ENCODE measurements at regions not wholly inside any gene's neighbourhood (a gene's known extent, or its start where the extent isn't known, plus 50 kb on each side); places are given as distances from the start of the nearest gene placed in this dataset.
"Not testable (repeated sequence)": the region's sequence is repeated elsewhere in the genome, so short reads cannot be mapped to it uniquely, and the experiment has no call there.

DNA sequence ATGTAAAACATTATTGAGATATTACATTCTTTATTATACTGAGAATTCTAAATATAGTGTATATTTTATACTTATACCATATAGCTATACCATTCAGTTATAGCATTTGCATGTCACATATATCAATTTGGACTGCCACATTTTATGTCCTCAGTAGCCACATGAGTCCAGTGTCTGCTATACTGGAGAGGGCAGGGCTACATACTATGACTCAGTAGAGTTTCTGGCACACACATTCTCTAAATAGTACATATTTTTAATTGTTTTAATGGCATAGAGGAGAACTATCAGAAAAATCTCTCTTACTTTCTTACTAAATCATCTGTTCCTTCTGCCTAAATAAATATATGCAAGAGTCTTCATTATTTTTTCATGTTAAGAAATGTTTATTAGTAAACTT is 55.4 kb upstream of the COL5A2 start:
- H3K4me2 ChIP-seq (ENCODE audit: low read length) = no peak overlapping the region
- no peaks in the 10 kb centered on the region for H4K20me1 ChIP-seq (ENCODE audit: control insufficient read depth, insufficient read depth, low read depth, low read length)

DNA sequence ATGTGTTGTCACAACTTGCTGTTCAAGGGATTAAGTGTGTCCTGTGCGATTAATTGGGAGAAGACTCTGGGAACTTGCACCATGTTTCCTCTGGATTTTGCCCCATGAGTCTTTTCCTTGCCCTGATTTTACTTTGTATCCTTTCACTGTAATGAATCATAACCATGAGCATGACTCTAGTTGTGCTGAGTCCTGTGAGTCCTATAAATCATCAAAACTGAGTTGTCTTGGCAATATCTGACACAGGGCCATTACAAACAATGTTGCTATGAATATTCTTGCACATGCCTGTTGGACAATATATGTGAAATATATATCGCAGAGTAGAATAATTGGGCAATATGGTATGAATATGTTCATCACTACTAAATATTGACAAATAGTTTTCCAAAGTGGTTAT is 56.5 kb upstream of the COL5A2 start:
- H3K27ac ChIP-seq (ENCODE audit: low read depth, low read length) = no peak overlapping the region
- H3K9me2 ChIP-seq (replicated peaks; ENCODE audit: control insufficient read depth, low read length) = no peaks in the 10 kb centered on the region
- TF ChIP-seq, protein P1, sequence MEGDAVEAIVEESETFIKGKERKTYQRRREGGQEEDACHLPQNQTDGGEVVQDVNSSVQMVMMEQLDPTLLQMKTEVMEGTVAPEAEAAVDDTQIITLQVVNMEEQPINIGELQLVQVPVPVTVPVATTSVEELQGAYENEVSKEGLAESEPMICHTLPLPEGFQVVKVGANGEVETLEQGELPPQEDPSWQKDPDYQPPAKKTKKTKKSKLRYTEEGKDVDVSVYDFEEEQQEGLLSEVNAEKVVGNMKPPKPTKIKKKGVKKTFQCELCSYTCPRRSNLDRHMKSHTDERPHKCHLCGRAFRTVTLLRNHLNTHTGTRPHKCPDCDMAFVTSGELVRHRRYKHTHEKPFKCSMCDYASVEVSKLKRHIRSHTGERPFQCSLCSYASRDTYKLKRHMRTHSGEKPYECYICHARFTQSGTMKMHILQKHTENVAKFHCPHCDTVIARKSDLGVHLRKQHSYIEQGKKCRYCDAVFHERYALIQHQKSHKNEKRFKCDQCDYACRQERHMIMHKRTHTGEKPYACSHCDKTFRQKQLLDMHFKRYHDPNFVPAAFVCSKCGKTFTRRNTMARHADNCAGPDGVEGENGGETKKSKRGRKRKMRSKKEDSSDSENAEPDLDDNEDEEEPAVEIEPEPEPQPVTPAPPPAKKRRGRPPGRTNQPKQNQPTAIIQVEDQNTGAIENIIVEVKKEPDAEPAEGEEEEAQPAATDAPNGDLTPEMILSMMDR (IDR thresholded peaks at IDR 0.05; ENCODE audit: low read depth, low read length, poor library complexity, severe bottlenecking) = no peak
- TF ChIP-seq EZH2phosphoT487 (IDR thresholded peaks at IDR 0.05; ENCODE audit: borderline replicate concordance, low read length) = no peak
- no peak overlapping the region for H3K4me2 ChIP-seq (ENCODE audit: low read length)
- H3K36me3 ChIP-seq (ENCODE audit: control insufficient read depth, low read length) = no peaks in the 10 kb centered on the region
- no peaks in the 10 kb centered on the region for H3K4me1 ChIP-seq (ENCODE audit: control insufficient read depth, low read length)
- H3K79me2 ChIP-seq (ENCODE audit: control insufficient read depth, low read length) = no peaks in the 10 kb centered on the region
- no peak overlapping the region for H3K4me3 ChIP-seq (ENCODE audit: low read length)
- H3K27me3 ChIP-seq (ENCODE audit: control insufficient read depth, low read length) = no peaks in the 10 kb centered on the region
- H3F3A ChIP-seq (ENCODE audit: control insufficient read depth, insufficient read depth) = no peaks in the 10 kb centered on the region
- H4K20me1 ChIP-seq (ENCODE audit: control insufficient read depth, insufficient read depth, low read depth, low read length) = no peaks in the 10 kb centered on the region
- no peaks in the 10 kb centered on the region for H3K9me3 ChIP-seq (ENCODE audit: control insufficient read depth, insufficient read depth, low read length)

More for the DNA sequence above, 55.4 kb upstream of the COL5A2 start:
- H3K9me3 ChIP-seq (ENCODE audit: control insufficient read depth, insufficient read depth, low read length) = no peaks in the 10 kb centered on the region
- no peaks in the 10 kb centered on the region for H3K9me2 ChIP-seq (replicated peaks; ENCODE audit: control insufficient read depth, low read length)
- H3K36me3 ChIP-seq (ENCODE audit: control insufficient read depth, low read length) = no peaks in the 10 kb centered on the region
- H3K4me1 ChIP-seq (ENCODE audit: control insufficient read depth, low read length) = no peaks in the 10 kb centered on the region
- no peaks in the 10 kb centered on the region for H3K79me2 ChIP-seq (ENCODE audit: control insufficient read depth, low read length)
- no peak overlapping the region for H3K4me3 ChIP-seq (ENCODE audit: low read length)
- H3F3A ChIP-seq (ENCODE audit: control insufficient read depth, insufficient read depth) = no peaks in the 10 kb centered on the region
- no peaks in the 10 kb centered on the region for H3K27me3 ChIP-seq (ENCODE audit: control insufficient read depth, low read length)
- TF ChIP-seq EZH2phosphoT487 (IDR thresholded peaks at IDR 0.05; ENCODE audit: borderline replicate concordance, low read length) = no peak
- TF ChIP-seq, protein P1 (IDR thresholded peaks at IDR 0.05; ENCODE audit: low read depth, low read length, poor library complexity, severe bottlenecking) = no peak
- H3K27ac ChIP-seq (ENCODE audit: low read depth, low read length) = no peak overlapping the region

DNA sequence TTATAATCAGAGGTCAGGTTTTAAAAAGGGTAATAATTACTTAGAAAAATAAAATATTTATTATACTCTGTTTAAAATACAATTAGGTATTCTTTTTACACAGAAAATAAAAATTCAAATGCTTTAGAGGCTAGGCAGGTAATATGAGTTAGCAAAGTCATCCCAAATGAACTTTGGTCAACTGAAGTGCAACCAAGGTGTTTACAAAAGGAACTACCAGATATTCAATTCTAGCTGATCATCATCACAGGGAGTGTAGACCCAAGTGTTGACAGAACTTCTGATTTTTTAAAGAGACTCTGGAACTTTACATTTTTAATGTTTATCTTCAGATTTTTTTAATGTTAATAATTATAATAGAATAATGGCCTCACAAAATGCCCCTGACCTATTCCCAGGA is 59.3 kb upstream of the COL5A2 start:
- no peaks in the 10 kb centered on the region for H3K27me3 ChIP-seq (ENCODE audit: control insufficient read depth, low read length)
- no peak overlapping the region for H3K4me3 ChIP-seq (ENCODE audit: low read length)
- no peaks in the 10 kb centered on the region for H4K20me1 ChIP-seq (ENCODE audit: control insufficient read depth, insufficient read depth, low read depth, low read length)
- no peak overlapping the region for H3K27ac ChIP-seq (ENCODE audit: low read depth, low read length)
- no peaks in the 10 kb centered on the region for H3K79me2 ChIP-seq (ENCODE audit: control insufficient read depth, low read length)
- no peaks in the 10 kb centered on the region for H3K9me2 ChIP-seq (replicated peaks; ENCODE audit: control insufficient read depth, low read length)
- H3K4me2 ChIP-seq (ENCODE audit: low read length) = no peak overlapping the region
- H3F3A ChIP-seq (ENCODE audit: control insufficient read depth, insufficient read depth) = no peaks in the 10 kb centered on the region
- no peaks in the 10 kb centered on the region for H3K4me1 ChIP-seq (ENCODE audit: control insufficient read depth, low read length)
- H3K9me3 ChIP-seq (ENCODE audit: control insufficient read depth, insufficient read depth, low read length) = no peaks in the 10 kb centered on the region
- H3K36me3 ChIP-seq (ENCODE audit: control insufficient read depth, low read length) = no peaks in the 10 kb centered on the region
- no peak for TF ChIP-seq EZH2phosphoT487 (IDR thresholded peaks at IDR 0.05; ENCODE audit: borderline replicate concordance, low read length)
- TF ChIP-seq, protein P1 (IDR thresholded peaks at IDR 0.05; ENCODE audit: low read depth, low read length, poor library complexity, severe bottlenecking) = no peak

DNA sequence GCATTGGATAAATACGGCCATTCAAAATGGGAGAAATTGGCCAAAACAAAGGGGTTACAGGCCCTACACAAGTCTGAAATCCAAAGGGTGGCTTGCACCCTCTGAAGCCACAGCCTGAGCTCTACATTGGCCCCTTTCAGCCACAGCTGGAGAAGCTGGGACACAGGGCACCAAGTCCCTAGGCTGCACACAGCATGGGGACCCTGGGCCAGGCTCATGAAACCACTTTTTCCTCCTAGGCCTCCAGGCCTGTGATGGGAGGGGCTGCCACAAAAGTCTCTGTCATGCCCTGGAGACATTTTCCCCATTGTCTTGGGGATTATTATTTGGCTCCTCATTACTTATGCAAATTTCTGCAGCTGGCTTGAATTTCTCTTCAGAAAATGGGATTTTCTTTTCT is 64.3 kb upstream of the COL5A2 start:
- not testable (repeated sequence) for H3K4me2 ChIP-seq (ENCODE audit: low read length); H3K4me1 ChIP-seq (ENCODE audit: control insufficient read depth, low read length); H3K9me2 ChIP-seq (replicated peaks; ENCODE audit: control insufficient read depth, low read length); H3K36me3 ChIP-seq (ENCODE audit: control insufficient read depth, low read length); H4K20me1 ChIP-seq (ENCODE audit: control insufficient read depth, insufficient read depth, low read depth, low read length); H3K27ac ChIP-seq (ENCODE audit: low read depth, low read length); H3K9me3 ChIP-seq (ENCODE audit: control insufficient read depth, insufficient read depth, low read length); H3K27me3 ChIP-seq (ENCODE audit: control insufficient read depth, low read length); H3K79me2 ChIP-seq (ENCODE audit: control insufficient read depth, low read length); H3F3A ChIP-seq (ENCODE audit: control insufficient read depth, insufficient read depth); H3K4me3 ChIP-seq (ENCODE audit: low read length)

Measured in DOHH2 (cell line).